Trophoblast cell (in vitro differentiated cells and primary cell): ENCODE measurements at regions not wholly inside any gene's neighbourhood (a gene's known extent, or its start where the extent isn't known, plus 50 kb on each side); places are given as distances from the start of the nearest gene placed in this dataset.

Source experiments
- DNase-seq, 2 donors: peaks; one replicate each; pipeline ENCODE4 v3.0.0-alpha.2; 2016
- H2AFZ ChIP-seq: 2 replicates; pipeline ENCODE4 v1.6.1; 2013; ENCODE audit warnings: low read length, moderate library complexity, mild to moderate bottlenecking; ENCODE audit not compliant: insufficient read depth, poor library complexity
- H2AK5ac ChIP-seq: 2 replicates; pipeline ENCODE4 v1.6.1; 2013; ENCODE audit warnings: mild to moderate bottlenecking, low read length
- H2BK120ac ChIP-seq: 2 replicates; pipeline ENCODE4 v1.6.1; 2013; ENCODE audit warnings: low read length, mild to moderate bottlenecking, moderate library complexity; ENCODE audit not compliant: insufficient read depth, poor library complexity
- H2BK12ac ChIP-seq: 2 replicates; pipeline ENCODE4 v1.6.1; 2013; ENCODE audit warnings: mild to moderate bottlenecking, low read length, moderate library complexity
- H2BK5ac ChIP-seq: 2 replicates; pipeline ENCODE4 v1.6.1; 2013; ENCODE audit warnings: low read length, low read depth, moderate library complexity, mild to moderate bottlenecking; ENCODE audit not compliant: poor library complexity
- H3K14ac ChIP-seq: 2 replicates; pipeline ENCODE4 v1.6.1; 2013; ENCODE audit warnings: mild to moderate bottlenecking, low read length
- H3K18ac ChIP-seq: 2 replicates; pipeline ENCODE4 v1.6.1; 2013; ENCODE audit warnings: mild to moderate bottlenecking, low read length
- H3K23ac ChIP-seq: 2 replicates; pipeline ENCODE4 v1.6.1; 2013; ENCODE audit warnings: low read length
- H3K27ac ChIP-seq: 2 replicates; pipeline ENCODE4 v1.5.1; 2013; ENCODE audit warnings: low read depth, mild to moderate bottlenecking, inconsistent platforms, low read length, moderate library complexity
- H3K27me3 ChIP-seq: 2 replicates; pipeline ENCODE4 v1.6.1; 2013; ENCODE audit warnings: inconsistent platforms, mild to moderate bottlenecking, low read length, moderate library complexity; ENCODE audit not compliant: insufficient read depth
- H3K36me3 ChIP-seq, 2 experiments: 1 replicate in 1 of 2; 2 replicates in 1 of 2; pipeline ENCODE4 v1.6.1; 2013; ENCODE audit warnings: low read length in 2 of 2, mild to moderate bottlenecking in 2 of 2, moderate library complexity in 1 of 2; ENCODE audit not compliant: insufficient read depth in 2 of 2, control insufficient read depth in 1 of 2
- H3K4ac ChIP-seq: 2 replicates; pipeline ENCODE4 v1.6.1; 2013; ENCODE audit warnings: low read depth, mild to moderate bottlenecking, low read length, moderate library complexity
- H3K4me1 ChIP-seq, 2 experiments: 1 replicate in 1 of 2; 2 replicates in 1 of 2; pipeline ENCODE4 v1.6.1; 2013; ENCODE audit warnings: low read length in 2 of 2, mild to moderate bottlenecking in 2 of 2, moderate library complexity in 1 of 2; ENCODE audit not compliant: insufficient read depth in 2 of 2, control insufficient read depth in 1 of 2
- H3K4me2 ChIP-seq: 2 replicates; pipeline ENCODE4 v1.6.1; 2013; ENCODE audit warnings: inconsistent platforms, mild to moderate bottlenecking, low read length, moderate library complexity
- H3K4me3 ChIP-seq: 2 replicates; pipeline ENCODE4 v1.5.1; 2013; ENCODE audit warnings: mild to moderate bottlenecking, low read depth, low read length, inconsistent platforms
- H3K79me1 ChIP-seq: one replicate; pipeline ENCODE4 v1.6.1; 2013; ENCODE audit warnings: low read length
- H3K79me2 ChIP-seq: 2 replicates; pipeline ENCODE4 v1.6.1; 2013; ENCODE audit warnings: low read length, mild to moderate bottlenecking; ENCODE audit not compliant: control insufficient read depth, insufficient read depth, poor library complexity
- H3K9ac ChIP-seq: 2 replicates; pipeline ENCODE4 v1.6.1; 2013; ENCODE audit warnings: mild to moderate bottlenecking, low read length
- H3K9me3 ChIP-seq: 2 replicates; pipeline ENCODE4 v1.6.1; 2013; ENCODE audit warnings: low read depth, mild to moderate bottlenecking, control low read depth, inconsistent platforms, low read length; ENCODE audit not compliant: insufficient read depth
- H4K12ac ChIP-seq: 2 replicates; pipeline ENCODE4 v1.6.1; 2013; ENCODE audit warnings: low read depth, mild to moderate bottlenecking, low read length, moderate library complexity
- H4K8ac ChIP-seq: 2 replicates; pipeline ENCODE4 v1.6.1; 2013; ENCODE audit warnings: low read depth, mild to moderate bottlenecking, low read length, moderate library complexity
- H4K91ac ChIP-seq: one replicate; pipeline ENCODE4 v1.6.1; 2013; ENCODE audit warnings: low read depth, mild to moderate bottlenecking, low read length, moderate library complexity
- WGBS: extraction: QIAGEN DNeasy Blood & Tissue Kit; methylation state at CpG from one replicate; pipeline ENCODE4 v1.1.7; 2013; ENCODE audit warnings: missing lambda C conversion rate; ENCODE audit not compliant: insufficient read length, insufficient coverage; ENCODE audit errors: extremely low coverage; 5-methylcytosine and 5-hydroxymethylcytosine counted together

DNA sequence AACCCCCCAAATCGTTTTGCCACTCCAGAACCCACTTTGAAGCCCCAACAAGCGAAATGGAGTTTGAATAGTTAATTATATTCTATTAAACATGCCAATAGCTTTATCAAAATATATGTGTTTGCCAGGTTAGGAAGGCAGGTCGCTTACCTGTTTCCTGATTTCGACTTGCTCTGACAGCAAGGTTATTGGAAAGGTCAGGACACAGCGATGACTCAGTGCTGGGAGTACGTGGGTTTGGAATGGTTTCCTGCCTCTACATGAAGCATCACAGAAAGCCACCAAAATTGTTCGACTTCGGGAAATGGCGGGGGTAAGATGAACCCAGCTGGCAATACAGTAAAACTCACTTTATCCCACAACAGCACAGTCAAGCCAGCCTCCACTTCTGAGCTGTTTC lies 135.6 kb upstream of the ABI3BP start:
- no CpG with 5 or more reads among the region's 9 CpGs for WGBS
- Histone ChIP-seq H3K14ac (no peak overlapping the region), H3K9ac (no peak overlapping the region), H3K4me1 (no peaks in the 10 kb centered on the region), H3K79me1 (no peaks in the 10 kb centered on the region), H3K36me3 (no peaks in the 10 kb centered on the region), H4K12ac (no peak overlapping the region), H3K4me3 (no peak overlapping the region), H4K91ac (no peak overlapping the region), H3K79me2 (no peaks in the 10 kb centered on the region), H2AK5ac (no peak overlapping the region), H3K4ac (no peak overlapping the region), H3K4me2 (no peak overlapping the region), H2BK120ac (no peak overlapping the region), H3K18ac (no peak overlapping the region), H3K9me3 (no peaks in the 10 kb centered on the region), H3K23ac (no peak overlapping the region), H2BK12ac (no peak overlapping the region), H4K8ac (no peak overlapping the region), H2BK5ac (no peak overlapping the region), H3K27me3 (no peaks in the 10 kb centered on the region), H2AFZ (no peak overlapping the region), H3K27ac (no peak overlapping the region)
- DNase-seq: no peak

DNA sequence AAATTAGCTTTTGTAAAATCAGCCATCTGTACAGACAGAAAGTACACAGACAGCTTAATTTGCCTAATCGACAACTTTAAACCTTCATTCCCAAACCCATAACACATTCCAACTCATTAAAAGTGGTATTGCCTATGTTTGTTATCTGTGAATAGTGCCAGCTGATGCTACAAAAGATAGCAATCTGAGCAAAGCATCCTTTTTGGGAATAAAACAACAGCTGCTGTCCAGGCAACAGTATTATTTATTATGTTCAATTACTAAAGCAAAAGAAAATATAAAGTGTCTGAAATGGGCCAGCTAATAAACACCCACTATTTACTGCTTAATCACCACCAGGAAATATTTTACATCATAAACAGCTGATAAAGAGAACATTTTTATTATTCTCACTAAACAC lies 134.8 kb upstream of the ABI3BP start:
- no peak overlapping the region for H3K4me2 ChIP-seq
- DNase-seq: no peak
- H3K18ac ChIP-seq: no peak overlapping the region
- H3K14ac ChIP-seq: no peak overlapping the region
- H4K12ac ChIP-seq: no peak overlapping the region
- H3K27ac ChIP-seq: no peak overlapping the region
- no peak overlapping the region for H2BK5ac ChIP-seq
- H3K27me3 ChIP-seq: no peaks in the 10 kb centered on the region
- no peak overlapping the region for H2AFZ ChIP-seq
- H3K79me2 ChIP-seq: no peaks in the 10 kb centered on the region
- no peak overlapping the region for H2AK5ac ChIP-seq
- no peak overlapping the region for H3K23ac ChIP-seq
- H3K36me3 ChIP-seq: no peaks in the 10 kb centered on the region
- H3K4me1 ChIP-seq: no peaks in the 10 kb centered on the region
- no peak overlapping the region for H2BK12ac ChIP-seq
- no CpG with 5 or more reads among the region's 1 CpG for WGBS
- H3K9me3 ChIP-seq: no peaks in the 10 kb centered on the region
- no peak overlapping the region for H3K4ac ChIP-seq
- no peak overlapping the region for H2BK120ac ChIP-seq
- no peak overlapping the region for H4K8ac ChIP-seq
- no peak overlapping the region for H4K91ac ChIP-seq
- no peak overlapping the region for H3K4me3 ChIP-seq
- no peaks in the 10 kb centered on the region for H3K79me1 ChIP-seq
- H3K9ac ChIP-seq: no peak overlapping the region

- no peak for DNase-seq
- no peak overlapping the region for H2AFZ ChIP-seq
- H3K4me3 ChIP-seq: no peak overlapping the region
- no peak overlapping the region for H3K14ac ChIP-seq
- H3K4me1 ChIP-seq: no peaks in the 10 kb centered on the region
- H3K79me2 ChIP-seq: no peaks in the 10 kb centered on the region
- H3K4ac ChIP-seq: no peak overlapping the region
- no peaks in the 10 kb centered on the region for H3K36me3 ChIP-seq
- no peak overlapping the region for H2BK120ac ChIP-seq
- H4K8ac ChIP-seq: no peak overlapping the region
- H4K12ac ChIP-seq: no peak overlapping the region
- H3K27me3 ChIP-seq: no peaks in the 10 kb centered on the region
- no peak overlapping the region for H2BK5ac ChIP-seq
- H3K4me2 ChIP-seq: no peak overlapping the region
- no peak overlapping the region for H3K18ac ChIP-seq
- H3K9me3 ChIP-seq: no peaks in the 10 kb centered on the region
- no peak overlapping the region for H4K91ac ChIP-seq
- no peak overlapping the region for H2BK12ac ChIP-seq
- H2AK5ac ChIP-seq: no peak overlapping the region
- no CpG with 5 or more reads among the region's 2 CpGs for WGBS
- H3K79me1 ChIP-seq: no peaks in the 10 kb centered on the region
- H3K23ac ChIP-seq: no peak overlapping the region
- H3K9ac ChIP-seq: no peak overlapping the region
- H3K27ac ChIP-seq: no peak overlapping the region
These were observed 130.9 kb upstream of the ABI3BP start for GRCh38 chr3:101124125-101124524.

DNA sequence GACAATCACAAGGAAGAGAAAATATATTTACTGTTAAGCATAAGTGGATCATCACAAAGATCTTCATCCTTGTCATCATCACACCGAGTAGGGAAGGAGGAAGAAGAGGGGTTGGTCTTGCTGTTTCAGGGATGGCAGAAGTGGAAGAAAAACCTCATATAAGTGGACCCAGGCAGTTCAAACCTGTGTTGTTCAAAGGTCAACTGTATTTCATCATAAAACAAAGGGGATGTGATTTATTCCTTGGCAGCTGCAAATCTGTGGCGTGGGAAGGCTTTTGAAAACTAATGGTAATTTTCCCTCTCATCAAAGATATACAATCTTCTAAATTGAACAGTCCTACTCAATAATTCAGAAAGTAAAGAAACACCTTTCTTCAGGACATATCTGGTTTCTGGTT lies 129.9 kb upstream of the ABI3BP start:
- no CpG with 5 or more reads among the region's 2 CpGs for WGBS
- no peak overlapping the region for H3K27ac ChIP-seq
- H2AFZ ChIP-seq: no peak overlapping the region
- no peak overlapping the region for H2BK5ac ChIP-seq
- H4K91ac ChIP-seq: no peak overlapping the region
- no peaks in the 10 kb centered on the region for H3K36me3 ChIP-seq
- no peak overlapping the region for H3K18ac ChIP-seq
- DNase-seq: no peak
- H3K79me2 ChIP-seq: no peaks in the 10 kb centered on the region
- H3K4me3 ChIP-seq: no peak overlapping the region
- H2BK120ac ChIP-seq: no peak overlapping the region
- H2AK5ac ChIP-seq: no peak overlapping the region
- H4K8ac ChIP-seq: no peak overlapping the region
- no peak overlapping the region for H4K12ac ChIP-seq
- H3K23ac ChIP-seq: no peak overlapping the region
- H3K4me2 ChIP-seq: no peak overlapping the region
- H3K4me1 ChIP-seq: no peaks in the 10 kb centered on the region
- no peak overlapping the region for H2BK12ac ChIP-seq
- H3K14ac ChIP-seq: no peak overlapping the region
- no peaks in the 10 kb centered on the region for H3K79me1 ChIP-seq
- H3K4ac ChIP-seq: no peak overlapping the region
- H3K9ac ChIP-seq: no peak overlapping the region
- no peaks in the 10 kb centered on the region for H3K9me3 ChIP-seq
- no peaks in the 10 kb centered on the region for H3K27me3 ChIP-seq
